Endothelial cell of umbilical vein (primary cell): ENCODE measurements at regions not wholly inside any gene's neighbourhood (a gene's known extent, or its start where the extent isn't known, plus 50 kb on each side); places are given as distances from the start of the nearest gene placed in this dataset.

ENCODE experiments used
- BruUV-seq: library from RNA; stranded (reverse); fragments of 400-500 nt; replicated peaks from 2 replicates; lab custom pipeline; 2021; lab: Mats Ljungman, UMichigan
- CTCF ChIA-PET: fragments of 300-600, 350-600 bp; sonication (Branson Sonifier 250); formaldehyde crosslinking; loops from one replicate; lab custom pipeline; 2021; ENCODE audit warnings: antibody characterized with exemption, inconsistent platforms; lab: Charles Lee
- POLR2A ChIA-PET: fragments of 300-600, 350-600 bp; sonication (Branson Sonifier 250); formaldehyde crosslinking; loops from one replicate; lab custom pipeline; 2021; ENCODE audit warnings: antibody characterized with exemption, inconsistent platforms; lab: Charles Lee
- DNase-seq: peaks from one replicate; pipeline ENCODE4 v3.0.0-alpha.2; 2011; ENCODE audit warnings: low read depth, low spot score
- FAIRE-seq: peaks from 2 replicates; lab custom pipeline; 2011; peaks lifted over from hg19 to GRCh38; lab: Jason Lieb, UNC
- H2AFZ ChIP-seq: 2 replicates; pipeline ENCODE4 v1.6.0; 2012; ENCODE audit warnings: low read depth, low read length, control low read depth, inconsistent platforms
- H3K27ac ChIP-seq: 2 replicates; pipeline ENCODE4 v1.5.1; 2011; ENCODE audit warnings: low read depth, mild to moderate bottlenecking, control low read depth, low read length, moderate library complexity; ENCODE audit not compliant: insufficient read depth
- H3K27me3 ChIP-seq, 2 experiments: 2 replicates each; pipeline versions ENCODE4 v1.6.0 to v1.6.1; 2011; ENCODE audit warnings: low read length in 2 of 2, mixed read lengths in 1 of 2; ENCODE audit not compliant: control insufficient read depth in 2 of 2, insufficient read depth in 2 of 2
- H3K36me3 ChIP-seq, 2 experiments: 2 replicates in 1 of 2; 3 replicates in 1 of 2; pipeline ENCODE4 v1.5.1; 2011; ENCODE audit warnings: low read length in 2 of 2, mild to moderate bottlenecking in 1 of 2, moderate library complexity in 1 of 2; ENCODE audit not compliant: control insufficient read depth in 2 of 2, insufficient read depth in 2 of 2; ENCODE audit errors: extremely low read depth in 1 of 2
- H3K4me1 ChIP-seq: 3 replicates; pipeline ENCODE4 v1.5.1; 2011; ENCODE audit warnings: mild to moderate bottlenecking, low read length; ENCODE audit not compliant: control insufficient read depth, insufficient read depth; ENCODE audit errors: extremely low read depth
- H3K4me2 ChIP-seq: 2 replicates; pipeline ENCODE4 v1.6.1; 2011; ENCODE audit warnings: low read length, control low read depth, mixed read lengths; ENCODE audit not compliant: insufficient read depth
- H3K4me3 ChIP-seq, 3 experiments: fragments of 200-600 bp in 1 of 3; sonication (generic), shearing (Covaris generic) in 1 of 3; replicated peaks in 1 of 3; 2 replicates each; pipeline ENCODE4 v1.5.1; 2011 to 2016; ENCODE audit warnings: control low read depth in 3 of 3, low read length in 3 of 3, mild to moderate bottlenecking in 2 of 3, inconsistent platforms in 1 of 3, low read depth in 1 of 3, moderate library complexity in 1 of 3; ENCODE audit not compliant: insufficient read depth in 1 of 3
- H3K79me2 ChIP-seq: 2 replicates; pipeline ENCODE4 v1.6.0; 2012; ENCODE audit warnings: low read length, inconsistent platforms; ENCODE audit not compliant: control insufficient read depth, insufficient read depth
- H3K9ac ChIP-seq: replicated peaks from 2 replicates; pipeline ENCODE3; 2011; ENCODE audit warnings: low read length, control low read depth; ENCODE audit not compliant: insufficient read depth; ENCODE audit errors: extremely low read depth
- H3K9me1 ChIP-seq: replicated peaks from 3 replicates; pipeline ENCODE4 v1.6.0; 2011; ENCODE audit warnings: mild to moderate bottlenecking, low read length; ENCODE audit not compliant: control insufficient read depth, insufficient read depth; ENCODE audit errors: extremely low read depth
- H3K9me3 ChIP-seq: replicated peaks from 2 replicates; pipeline ENCODE4 v1.5.1; 2012; ENCODE audit warnings: low read length, inconsistent platforms; ENCODE audit not compliant: control insufficient read depth, insufficient read depth
- H4K20me1 ChIP-seq: replicated peaks from 2 replicates; pipeline ENCODE3; 2011; ENCODE audit warnings: mild to moderate bottlenecking, low read length; ENCODE audit not compliant: control insufficient read depth, insufficient read depth; ENCODE audit errors: extremely low read depth
- JUN ChIP-seq: IDR thresholded peaks from 2 replicates; pipeline ENCODE4 v1.6.1; 2011; ENCODE audit warnings: borderline replicate concordance, low read depth; ENCODE audit not compliant: insufficient read length, insufficient read depth
- MYC ChIP-seq: IDR thresholded peaks from one replicate; pipeline ENCODE4 v1.6.1; 2011; ENCODE audit warnings: mild to moderate bottlenecking, low read depth, low read length
- POLR2A ChIP-seq: IDR thresholded peaks from 2 replicates; pipeline ENCODE4 v1.6.1; 2012; ENCODE audit warnings: low read depth, mild to moderate bottlenecking, control low read depth, low read length
- POLR2AphosphoS5 ChIP-seq: IDR thresholded peaks from 2 replicates; pipeline ENCODE4 v1.6.1; 2012; ENCODE audit warnings: low read depth, mild to moderate bottlenecking, control low read depth, low read length, moderate library complexity; ENCODE audit not compliant: insufficient read depth
- dilution Hi-C: fragments of 300-500 bp; cut with MboI; formaldehyde crosslinking; loops from one replicate; pipeline ENCODE4 v1.15.0; 2019; ENCODE audit warnings: low sequenced_read_pairs; ENCODE audit not compliant: extremely low pct_ligation_motif_present
- intact Hi-C: fragments of 100-400 bp; cut with micrococcal nuclease; formaldehyde crosslinking; loops from one replicate; pipeline ENCODE4 v1.10.0; 2022
- TF ChIP-seq, protein P1 (sequence below), 2 donors: IDR thresholded peaks; 1 replicate in 1 of 2; 2 replicates in 1 of 2; pipeline ENCODE4 v1.5.1; 2011; ENCODE audit warnings: low read length in 2 of 2, mild to moderate bottlenecking in 2 of 2, moderate library complexity in 2 of 2, control low read depth in 1 of 2, inconsistent platforms in 1 of 2, low read depth in 1 of 2; ENCODE audit not compliant: insufficient read depth in 1 of 2; ENCODE audit errors: extremely low read depth in 1 of 2
- TF ChIP-seq, protein P2 (sequence below): IDR thresholded peaks from 2 replicates; pipeline ENCODE4 v1.6.1; 2011; ENCODE audit not compliant: insufficient read depth, insufficient read length

DNA sequence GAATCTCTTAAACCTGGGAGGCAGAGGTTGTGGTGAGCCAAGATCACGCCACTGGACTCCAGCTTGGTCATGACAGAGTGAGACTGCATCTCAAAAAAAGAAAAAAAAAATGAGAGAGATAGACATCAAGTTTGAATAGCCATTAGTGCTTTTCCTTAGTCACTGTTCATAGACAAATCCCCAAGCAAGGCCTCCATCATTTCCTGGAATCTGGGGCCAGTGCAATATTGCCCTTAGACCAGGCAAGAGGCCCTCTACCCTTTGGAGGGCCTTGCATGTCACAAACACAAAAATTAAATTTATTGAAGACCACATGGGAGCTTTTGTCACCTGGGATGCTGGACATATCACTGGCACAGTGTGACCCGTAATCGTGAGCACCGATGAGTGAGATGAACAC is 141.5 kb downstream of the B3GNT2 start:
- H2AFZ ChIP-seq = no peak overlapping the region
- no peaks in the 10 kb centered on the region for H3K27me3 ChIP-seq
- TF ChIP-seq MYC (no peak), POLR2A (no peak), POLR2AphosphoS5 (no peak), JUN (no peak)
- TF ChIP-seq, protein P1, sequence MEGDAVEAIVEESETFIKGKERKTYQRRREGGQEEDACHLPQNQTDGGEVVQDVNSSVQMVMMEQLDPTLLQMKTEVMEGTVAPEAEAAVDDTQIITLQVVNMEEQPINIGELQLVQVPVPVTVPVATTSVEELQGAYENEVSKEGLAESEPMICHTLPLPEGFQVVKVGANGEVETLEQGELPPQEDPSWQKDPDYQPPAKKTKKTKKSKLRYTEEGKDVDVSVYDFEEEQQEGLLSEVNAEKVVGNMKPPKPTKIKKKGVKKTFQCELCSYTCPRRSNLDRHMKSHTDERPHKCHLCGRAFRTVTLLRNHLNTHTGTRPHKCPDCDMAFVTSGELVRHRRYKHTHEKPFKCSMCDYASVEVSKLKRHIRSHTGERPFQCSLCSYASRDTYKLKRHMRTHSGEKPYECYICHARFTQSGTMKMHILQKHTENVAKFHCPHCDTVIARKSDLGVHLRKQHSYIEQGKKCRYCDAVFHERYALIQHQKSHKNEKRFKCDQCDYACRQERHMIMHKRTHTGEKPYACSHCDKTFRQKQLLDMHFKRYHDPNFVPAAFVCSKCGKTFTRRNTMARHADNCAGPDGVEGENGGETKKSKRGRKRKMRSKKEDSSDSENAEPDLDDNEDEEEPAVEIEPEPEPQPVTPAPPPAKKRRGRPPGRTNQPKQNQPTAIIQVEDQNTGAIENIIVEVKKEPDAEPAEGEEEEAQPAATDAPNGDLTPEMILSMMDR (IDR thresholded peaks at IDR 0.05; ENCODE audit: extremely low read depth in 1 of 2, insufficient read depth in 1 of 2, low read depth in 1 of 2, low read length in 2 of 2) = no peak
- TF ChIP-seq, protein P2, sequence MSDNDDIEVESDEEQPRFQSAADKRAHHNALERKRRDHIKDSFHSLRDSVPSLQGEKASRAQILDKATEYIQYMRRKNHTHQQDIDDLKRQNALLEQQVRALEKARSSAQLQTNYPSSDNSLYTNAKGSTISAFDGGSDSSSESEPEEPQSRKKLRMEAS = no peak
- no peaks in the 10 kb centered on the region for H3K36me3 ChIP-seq
- H3K4me2 ChIP-seq = no peak overlapping the region
- no TSS peak for BruUV-seq
- POLR2A ChIA-PET = no interaction called here
- no peaks in the 10 kb centered on the region for H4K20me1 ChIP-seq
- H3K4me3 ChIP-seq = no peak overlapping the region
- dilution Hi-C loops (no loop called here), intact Hi-C loops (no loop called here)
- FAIRE-seq (no peak), DNase-seq (no peak)
- no peaks in the 10 kb centered on the region for H3K79me2 ChIP-seq
- no peak overlapping the region for H3K9ac ChIP-seq
- no peak overlapping the region for H3K27ac ChIP-seq
- H3K9me3 ChIP-seq = no peaks in the 10 kb centered on the region
- H3K4me1 ChIP-seq = no peaks in the 10 kb centered on the region
- CTCF ChIA-PET = interaction anchor here (0.6 kb wide), 1 partner anchor 334 kb away, joined by 3 read pairs; no protein-coding TSS in a partner anchor
- H3K9me1 ChIP-seq = no peaks in the 10 kb centered on the region

DNA sequence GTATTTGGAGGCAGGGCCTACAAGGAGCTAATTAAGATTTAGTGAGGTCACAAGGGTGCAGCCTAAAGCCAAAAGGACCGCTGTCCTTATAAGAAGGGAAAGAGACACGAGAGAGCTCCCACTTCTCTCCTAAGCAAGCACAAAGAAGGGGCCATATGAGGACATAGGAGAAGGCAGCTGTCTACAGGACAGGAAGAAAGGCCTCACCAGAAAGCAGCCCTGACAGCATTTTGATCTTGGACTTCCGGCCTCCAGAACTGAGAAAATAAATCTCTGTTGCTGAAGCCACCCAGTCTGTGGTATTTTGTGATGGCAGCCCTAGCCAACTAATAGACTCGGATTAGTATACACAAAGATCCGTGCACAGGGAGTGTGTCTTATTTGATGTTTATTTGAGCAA is 139.7 kb downstream of the B3GNT2 start:
- no peak for TF ChIP-seq POLR2A
- ChIA-PET POLR2A (no interaction called here), CTCF (interaction anchor here (1.7 kb wide), 1 partner anchor 167 kb away, joined by 4 read pairs; no protein-coding TSS in a partner anchor)
- Histone ChIP-seq H3K4me3 (no peak overlapping the region), H3K9me3 (no peaks in the 10 kb centered on the region), H3K79me2 (no peaks in the 10 kb centered on the region), H3K9ac (no peak overlapping the region), H3K27me3 (no peaks in the 10 kb centered on the region), H4K20me1 (no peaks in the 10 kb centered on the region), H3K27ac (no peak overlapping the region), H3K9me1 (no peaks in the 10 kb centered on the region), H3K4me1 (no peaks in the 10 kb centered on the region), H2AFZ (no peak overlapping the region), H3K4me2 (no peak overlapping the region), H3K36me3 (no peaks in the 10 kb centered on the region)
- BruUV-seq = no TSS peak
- dilution Hi-C loops = no loop called here
- intact Hi-C loops = no loop called here
- FAIRE-seq (no peak), DNase-seq (no peak)
